ENCODE measurements at regions not wholly inside any gene's neighbourhood (a gene's known extent, or its start where the extent isn't known, plus 50 kb on each side); places are given as distances from the start of the nearest gene placed in this dataset.

DNA sequence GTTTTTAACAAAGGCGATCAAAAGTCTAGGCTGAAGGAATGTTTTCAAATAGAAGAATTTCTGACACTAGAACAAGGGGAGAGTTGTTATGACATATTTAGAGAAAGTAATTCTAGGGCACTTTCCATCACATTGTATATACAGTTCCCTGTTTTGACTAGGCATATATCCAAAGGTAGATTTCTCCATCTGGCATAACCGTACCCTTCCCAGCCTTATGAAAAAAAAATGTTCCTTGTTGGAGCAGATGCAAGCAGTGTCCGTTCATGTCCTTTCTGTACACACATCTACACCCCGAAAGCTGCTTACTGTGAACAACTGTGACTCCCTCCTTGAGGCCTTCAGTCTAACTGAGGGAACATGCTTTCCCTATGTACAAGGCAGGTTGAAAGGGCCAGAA lies 271.7 kb upstream of the GBE1 start:
- TF ChIP-seq, protein P1, sequence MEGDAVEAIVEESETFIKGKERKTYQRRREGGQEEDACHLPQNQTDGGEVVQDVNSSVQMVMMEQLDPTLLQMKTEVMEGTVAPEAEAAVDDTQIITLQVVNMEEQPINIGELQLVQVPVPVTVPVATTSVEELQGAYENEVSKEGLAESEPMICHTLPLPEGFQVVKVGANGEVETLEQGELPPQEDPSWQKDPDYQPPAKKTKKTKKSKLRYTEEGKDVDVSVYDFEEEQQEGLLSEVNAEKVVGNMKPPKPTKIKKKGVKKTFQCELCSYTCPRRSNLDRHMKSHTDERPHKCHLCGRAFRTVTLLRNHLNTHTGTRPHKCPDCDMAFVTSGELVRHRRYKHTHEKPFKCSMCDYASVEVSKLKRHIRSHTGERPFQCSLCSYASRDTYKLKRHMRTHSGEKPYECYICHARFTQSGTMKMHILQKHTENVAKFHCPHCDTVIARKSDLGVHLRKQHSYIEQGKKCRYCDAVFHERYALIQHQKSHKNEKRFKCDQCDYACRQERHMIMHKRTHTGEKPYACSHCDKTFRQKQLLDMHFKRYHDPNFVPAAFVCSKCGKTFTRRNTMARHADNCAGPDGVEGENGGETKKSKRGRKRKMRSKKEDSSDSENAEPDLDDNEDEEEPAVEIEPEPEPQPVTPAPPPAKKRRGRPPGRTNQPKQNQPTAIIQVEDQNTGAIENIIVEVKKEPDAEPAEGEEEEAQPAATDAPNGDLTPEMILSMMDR (IDR thresholded peaks at IDR 0.05), result no peak
- TF ChIP-seq POLR2A (IDR thresholded peaks at IDR 0.05), result no peak
